ENCODE measurements at regions not wholly inside any gene's neighbourhood (a gene's known extent, or its start where the extent isn't known, plus 50 kb on each side); places are given as distances from the start of the nearest gene placed in this dataset.

GRCh38 chr1:193411215-193411614 lies 224.8 kb upstream of the B3GALT2 start:
- intact Hi-C loops (cut with micrococcal nuclease) = no loop called here

GRCh38 chr1:193408782-193409293 lies 222.4 kb upstream of the B3GALT2 start:
- Histone ChIP-seq H3K4me1 (ENCODE audit: control insufficient read depth, insufficient read depth, low read length) (no peaks in the 10 kb centered on the region), H3K27ac (ENCODE audit: low read length) (no peak overlapping the region), H3K4me3 (ENCODE audit: low read length) (no peak overlapping the region), H3K27me3 (ENCODE audit: control insufficient read depth, insufficient read depth, low read length) (no peaks in the 10 kb centered on the region), H3K36me3 (ENCODE audit: control insufficient read depth, insufficient read depth, low read length) (no peaks in the 10 kb centered on the region), H3K9me3 (ENCODE audit: control insufficient read depth, insufficient read depth, low read length) (no peaks in the 10 kb centered on the region)
- no peaks in the 10 kb centered on the region for H3K27me3 Mint-ChIP-seq (ENCODE audit: low read depth in 2 of 2)
- H3K4me3 Mint-ChIP-seq = no peak overlapping the region
- DNase-seq = peak in 1 of 2 donors; percentile 35
- H3K4me1 Mint-ChIP-seq = peaks cover 13 to 16% of the 10 kb centered on the region in 2 donors
- ATAC-seq = no peak
- H3K36me3 Mint-ChIP-seq = no peaks in the 10 kb centered on the region
- H3K9me3 Mint-ChIP-seq = no peaks in the 10 kb centered on the region
- WGBS (ENCODE audit: insufficient coverage) = 69% methylated on average over 9 of the region's 9 CpGs
- intact Hi-C loops (cut with micrococcal nuclease) = loop anchor here (5.0 kb wide), 1 partner anchor 183 kb away; no protein-coding TSS in a partner anchor
- no peak overlapping the region for H3K27ac Mint-ChIP-seq
- no peak for TF ChIP-seq CTCF (IDR thresholded peaks at IDR 0.05)

More at GRCh38 chr1:193411215-193411614, 224.8 kb upstream of the B3GALT2 start:
- Histone ChIP-seq H3K27me3 (ENCODE audit: control insufficient read depth, insufficient read depth, low read length) (no peaks in the 10 kb centered on the region), H3K4me1 (ENCODE audit: control insufficient read depth, insufficient read depth, low read length) (no peaks in the 10 kb centered on the region), H3K4me3 (ENCODE audit: low read length) (no peak overlapping the region), H3K27ac (ENCODE audit: low read length) (no peak overlapping the region), H3K36me3 (ENCODE audit: control insufficient read depth, insufficient read depth, low read length) (no peaks in the 10 kb centered on the region), H3K9me3 (ENCODE audit: control insufficient read depth, insufficient read depth, low read length) (no peaks in the 10 kb centered on the region)
- no peaks in the 10 kb centered on the region for H3K36me3 Mint-ChIP-seq
- peaks cover 15 to 16% of the 10 kb centered on the region in 2 donors for H3K4me1 Mint-ChIP-seq
- no CpG with 5 or more reads among the region's 2 CpGs for WGBS (ENCODE audit: insufficient coverage)
- DNase-seq (no peak), ATAC-seq (no peak)
- no peak overlapping the region for H3K4me3 Mint-ChIP-seq
- no peak overlapping the region for H3K27ac Mint-ChIP-seq
- no peaks in the 10 kb centered on the region for H3K9me3 Mint-ChIP-seq
- TF ChIP-seq CTCF (IDR thresholded peaks at IDR 0.05) = no peak
- no peaks in the 10 kb centered on the region for H3K27me3 Mint-ChIP-seq (ENCODE audit: low read depth in 2 of 2)

GRCh38 chr1:193406901-193407300 lies 220.5 kb upstream of the B3GALT2 start:
- Histone ChIP-seq H3K4me1 (ENCODE audit: control insufficient read depth, insufficient read depth, low read length) (no peaks in the 10 kb centered on the region), H3K27me3 (ENCODE audit: control insufficient read depth, insufficient read depth, low read length) (no peaks in the 10 kb centered on the region), H3K36me3 (ENCODE audit: control insufficient read depth, insufficient read depth, low read length) (no peaks in the 10 kb centered on the region), H3K4me3 (ENCODE audit: low read length) (no peak overlapping the region), H3K9me3 (ENCODE audit: control insufficient read depth, insufficient read depth, low read length) (no peaks in the 10 kb centered on the region), H3K27ac (ENCODE audit: low read length) (no peak overlapping the region)
- WGBS (ENCODE audit: insufficient coverage) = 9% methylated on average over 3 of the region's 4 CpGs
- peak; percentile 81 for TF ChIP-seq CTCF (IDR thresholded peaks at IDR 0.05)
- peak in 2 of 3 donors; percentile 66 to 70 for ATAC-seq
- Mint-ChIP-seq H3K27ac (no peak overlapping the region), H3K36me3 (no peaks in the 10 kb centered on the region), H3K27me3 (ENCODE audit: low read depth in 2 of 2) (no peaks in the 10 kb centered on the region), H3K4me3 (no peak overlapping the region), H3K9me3 (no peaks in the 10 kb centered on the region), H3K4me1 (peaks cover 11 to 13% of the 10 kb centered on the region in 2 donors)
- intact Hi-C loops (cut with micrococcal nuclease) = loop anchor here (1.0 to 5.0 kb wide), 3 partner anchors 185 to 888 kb away; no protein-coding TSS in a partner anchor
- DNase-seq = peak in 1 of 2 donors; percentile 70

- Mint-ChIP-seq H3K27me3 (ENCODE audit: low read depth in 2 of 2) (no peaks in the 10 kb centered on the region), H3K4me1 (peaks cover 8 to 9% of the 10 kb centered on the region in 2 donors), H3K4me3 (no peak overlapping the region), H3K9me3 (no peaks in the 10 kb centered on the region), H3K36me3 (no peaks in the 10 kb centered on the region), H3K27ac (no peak overlapping the region)
- Histone ChIP-seq H3K27ac (ENCODE audit: low read length) (no peak overlapping the region), H3K4me1 (ENCODE audit: control insufficient read depth, insufficient read depth, low read length) (no peaks in the 10 kb centered on the region), H3K27me3 (ENCODE audit: control insufficient read depth, insufficient read depth, low read length) (no peaks in the 10 kb centered on the region), H3K36me3 (ENCODE audit: control insufficient read depth, insufficient read depth, low read length) (no peaks in the 10 kb centered on the region), H3K9me3 (ENCODE audit: control insufficient read depth, insufficient read depth, low read length) (no peaks in the 10 kb centered on the region), H3K4me3 (ENCODE audit: low read length) (no peak overlapping the region)
- intact Hi-C loops (cut with micrococcal nuclease) = no loop called here
- TF ChIP-seq CTCF (IDR thresholded peaks at IDR 0.05) = no peak
- no peak for DNase-seq
- no peak for ATAC-seq
- WGBS (ENCODE audit: insufficient coverage) = 96% methylated on average over 2 of the region's 2 CpGs
Observed at GRCh38 chr1:193404236-193404635, 217.8 kb upstream of the B3GALT2 start.

Data from natural killer cell (primary cell).